GM12892 (cell line): ENCODE measurements at regions not wholly inside any gene's neighbourhood (a gene's known extent, or its start where the extent isn't known, plus 50 kb on each side); places are given as distances from the start of the nearest gene placed in this dataset.

Experiments used
- POLR2A ChIP-seq: IDR thresholded peaks from 2 replicates; pipeline ENCODE4 v1.6.1; 2011; ENCODE audit warnings: low read depth, low read length, control low read depth
- POLR2AphosphoS5 ChIP-seq: IDR thresholded peaks from 2 replicates; pipeline ENCODE4 v1.6.1; 2011; ENCODE audit warnings: low read depth, low read length, control low read depth
- TAF1 ChIP-seq: IDR thresholded peaks from 2 replicates; pipeline ENCODE4 v1.6.1; 2011; ENCODE audit warnings: low read depth, mild to moderate bottlenecking, control low read depth, low read length, borderline replicate concordance

GRCh38 chr14:100654025-100654813 is 67.0 kb upstream of the BEGAIN start:
- TF ChIP-seq TAF1 (no peak), POLR2A (no peak), POLR2AphosphoS5 (no peak)
